IMR-90 (cell line): ENCODE measurements at regions not wholly inside any gene's neighbourhood (a gene's known extent, or its start where the extent isn't known, plus 50 kb on each side); places are given as distances from the start of the nearest gene placed in this dataset.

ENCODE experiments used
- ATAC-seq: fragments of 200-7000 bp; cut with Tn5 transposase; 2 replicates; pipeline ENCODE4 v1.9.1; 2020; ENCODE audit warnings: low read depth, mild to moderate bottlenecking, moderate library complexity
- BruUV-seq: library from RNA; stranded (reverse); fragments of 400-500 nt; replicated peaks from 2 replicates; lab custom pipeline; 2021; lab: Mats Ljungman, UMichigan
- CTCF ChIA-PET: fragments of 300-600 bp; formaldehyde crosslinking; extraction: SDS; loops from one replicate; lab custom pipeline; 2021; ENCODE audit warnings: antibody characterized with exemption; lab: Yijun Ruan, JAX
- POLR2A ChIA-PET: fragments of 300-600 bp; sonication (Branson Sonifier 250); formaldehyde crosslinking; loops from one replicate; lab custom pipeline; 2022; ENCODE audit warnings: antibody characterized with exemption; ENCODE audit not compliant: unreplicated experiment; lab: Charles Lee
- DNase-seq: peaks from one replicate; pipeline ENCODE4 v3.0.0; 2013
- H2AFZ ChIP-seq: replicated peaks from 2 replicates; pipeline ENCODE3; 2013; ENCODE audit warnings: low read length, mild to moderate bottlenecking; ENCODE audit not compliant: poor library complexity
- H2AK5ac ChIP-seq: 2 replicates; pipeline ENCODE4 v1.6.1; 2013; ENCODE audit warnings: low read depth, low read length, inconsistent platforms
- H2AK9ac ChIP-seq: replicated peaks from 2 replicates; pipeline ENCODE3; 2013; ENCODE audit warnings: mild to moderate bottlenecking, low read depth, low read length, moderate library complexity; ENCODE audit not compliant: poor library complexity
- H2BK120ac ChIP-seq: 2 replicates; pipeline ENCODE4 v1.6.1; 2013; ENCODE audit warnings: low read depth, low read length, inconsistent platforms
- H2BK15ac ChIP-seq: 3 replicates; pipeline ENCODE4 v1.6.1; 2013; ENCODE audit warnings: low read depth, low read length, inconsistent platforms
- H2BK20ac ChIP-seq: 2 replicates; pipeline ENCODE4 v1.6.1; 2013; ENCODE audit warnings: low read depth, mild to moderate bottlenecking, inconsistent platforms, low read length, moderate library complexity
- H2BK5ac ChIP-seq: 2 replicates; pipeline ENCODE4 v1.6.1; 2013; ENCODE audit warnings: mild to moderate bottlenecking, low read depth, low read length, inconsistent platforms; ENCODE audit not compliant: poor library complexity, severe bottlenecking
- H3K14ac ChIP-seq: replicated peaks from 2 replicates; pipeline ENCODE4 v1.6.1; 2013; ENCODE audit warnings: low read depth, low read length, inconsistent platforms
- H3K18ac ChIP-seq: 2 replicates; pipeline ENCODE4 v1.6.1; 2013; ENCODE audit warnings: low read depth, low read length, control low read depth
- H3K23ac ChIP-seq: 2 replicates; pipeline ENCODE4 v1.6.1; 2013; ENCODE audit warnings: low read depth, low read length, inconsistent platforms
- H3K27ac ChIP-seq: 2 replicates; pipeline ENCODE4 v1.5.1; 2013; ENCODE audit warnings: mild to moderate bottlenecking, control low read depth, low read length; ENCODE audit not compliant: insufficient read depth
- H3K27me3 ChIP-seq: 2 replicates; pipeline ENCODE4 v1.6.1; 2013; ENCODE audit warnings: low read length; ENCODE audit not compliant: control insufficient read depth, insufficient read depth
- H3K36me3 ChIP-seq: 2 replicates; pipeline ENCODE4 v1.6.1; 2013; ENCODE audit warnings: low read length, mixed read lengths; ENCODE audit not compliant: control insufficient read depth, insufficient read depth
- H3K4ac ChIP-seq: 2 replicates; pipeline ENCODE4 v1.6.1; 2013; ENCODE audit warnings: low read depth, low read length, inconsistent platforms
- H3K4me1 ChIP-seq: 2 replicates; pipeline ENCODE4 v1.6.1; 2013; ENCODE audit warnings: low read length, mixed read lengths; ENCODE audit not compliant: control insufficient read depth, insufficient read depth
- H3K4me2 ChIP-seq: 2 replicates; pipeline ENCODE4 v1.6.1; 2013; ENCODE audit warnings: low read depth, mild to moderate bottlenecking, control low read depth, low read length, moderate library complexity
- H3K4me3 ChIP-seq: 2 replicates; pipeline ENCODE4 v1.5.1; 2013; ENCODE audit warnings: low read depth, mild to moderate bottlenecking, control low read depth, low read length, moderate library complexity; ENCODE audit not compliant: insufficient read depth
- H3K56ac ChIP-seq: 2 replicates; pipeline ENCODE4 v1.6.1; 2013; ENCODE audit warnings: low read length, inconsistent platforms; ENCODE audit not compliant: insufficient read depth; ENCODE audit errors: extremely low read depth
- H3K79me1 ChIP-seq, 2 experiments: 2 replicates each; pipeline ENCODE4 v1.6.1; 2013; ENCODE audit warnings: low read length in 2 of 2, inconsistent platforms in 1 of 2, low read depth in 1 of 2
- H3K9ac ChIP-seq: 2 replicates; pipeline ENCODE4 v1.6.1; 2013; ENCODE audit warnings: low read depth, low read length, control low read depth
- H3K9me1 ChIP-seq: 2 replicates; pipeline ENCODE4 v1.6.1; 2013; ENCODE audit warnings: low read length, inconsistent platforms; ENCODE audit not compliant: insufficient read depth
- H3K9me3 ChIP-seq: 2 replicates; pipeline ENCODE4 v1.6.1; 2013; ENCODE audit warnings: low read length; ENCODE audit not compliant: control insufficient read depth, insufficient read depth
- H4K20me1 ChIP-seq: 2 replicates; pipeline ENCODE4 v1.6.1; 2013; ENCODE audit warnings: low read length, inconsistent platforms; ENCODE audit not compliant: insufficient read depth
- H4K5ac ChIP-seq: 2 replicates; pipeline ENCODE4 v1.6.1; 2013; ENCODE audit warnings: mild to moderate bottlenecking, low read depth, low read length, control low read depth
- H4K8ac ChIP-seq, 2 experiments: 2 replicates each; pipeline ENCODE4 v1.6.1; 2013; ENCODE audit warnings: low read depth in 2 of 2, low read length in 2 of 2, control low read depth in 1 of 2, inconsistent platforms in 1 of 2
- H4K91ac ChIP-seq: 2 replicates; pipeline ENCODE4 v1.6.1; 2013; ENCODE audit warnings: low read depth, low read length, inconsistent platforms; ENCODE audit not compliant: insufficient read depth
- BHLHE40 ChIP-seq: fragments of 150-350 bp; IDR thresholded peaks from 2 replicates; pipeline ENCODE4 v1.6.1; 2016; ENCODE audit warnings: mild to moderate bottlenecking, low read depth, low read length
- CEBPB ChIP-seq: IDR thresholded peaks from 2 replicates; pipeline ENCODE4 v1.6.1; 2012; ENCODE audit warnings: low read depth, low read length, improper control_type of control experiment
- CHD1 ChIP-seq: IDR thresholded peaks from 2 replicates; pipeline ENCODE4 v1.6.1; 2012; ENCODE audit warnings: low read depth, low read length, improper control_type of control experiment
- CTCF ChIP-seq: conservative IDR thresholded peaks from 2 replicates; pipeline ENCODE4 v1.5.1; 2012; ENCODE audit warnings: mild to moderate bottlenecking, low read depth, low read length, improper control_type of control experiment
- ELK1 ChIP-seq: fragments of 150-350 bp; IDR thresholded peaks from 2 replicates; pipeline ENCODE4 v1.6.1; 2016; ENCODE audit warnings: low read depth, mild to moderate bottlenecking, low read length, moderate library complexity, borderline replicate concordance
- FOS ChIP-seq: fragments of 150-350 bp; IDR thresholded peaks from 2 replicates; pipeline ENCODE4 v1.6.1; 2016; ENCODE audit warnings: low read depth, low read length
- MAFK ChIP-seq: IDR thresholded peaks from 2 replicates; pipeline ENCODE4 v1.6.1; 2012; ENCODE audit warnings: low read depth, low read length, improper control_type of control experiment
- MAZ ChIP-seq: IDR thresholded peaks from 2 replicates; pipeline ENCODE4 v1.6.1; 2012; ENCODE audit warnings: low read depth, mild to moderate bottlenecking, low read length, improper control_type of control experiment, moderate library complexity, borderline replicate concordance
- MXI1 ChIP-seq: IDR thresholded peaks from 2 replicates; pipeline ENCODE4 v1.6.1; 2012; ENCODE audit warnings: low read depth, mild to moderate bottlenecking, low read length, moderate library complexity, borderline replicate concordance
- NFE2L2 ChIP-seq: fragments of 150-350 bp; IDR thresholded peaks from 2 replicates; pipeline ENCODE4 v1.6.1; 2016; ENCODE audit warnings: low read depth, mild to moderate bottlenecking, low read length
- POLR2A ChIP-seq: IDR thresholded peaks from 2 replicates; pipeline ENCODE4 v1.6.1; 2012; ENCODE audit warnings: mild to moderate bottlenecking, low read depth, low read length
- RAD21 ChIP-seq: IDR thresholded peaks from 2 replicates; pipeline ENCODE4 v1.6.1; 2012; ENCODE audit warnings: low read length, improper control_type of control experiment
- RCOR1 ChIP-seq: IDR thresholded peaks from 2 replicates; pipeline ENCODE4 v1.6.1; 2012; ENCODE audit warnings: mild to moderate bottlenecking, low read length, improper control_type of control experiment; ENCODE audit not compliant: insufficient replicate concordance
- RFX5 ChIP-seq: IDR thresholded peaks from 2 replicates; pipeline ENCODE4 v1.8.0; 2012; ENCODE audit warnings: low read depth, mild to moderate bottlenecking, low read length, moderate library complexity
- SMC3 ChIP-seq: fragments of 150-350 bp; IDR thresholded peaks from 2 replicates; pipeline ENCODE4 v1.6.1; 2016; ENCODE audit warnings: low read depth, mild to moderate bottlenecking, antibody characterized with exemption, low read length, moderate library complexity
- USF2 ChIP-seq: fragments of 150-350 bp; IDR thresholded peaks from 2 replicates; pipeline ENCODE4 v1.6.1; 2017; ENCODE audit warnings: mild to moderate bottlenecking, antibody characterized with exemption, low read length, low read depth
- WGBS, 2 experiments: methylation state at CpG; one replicate each; pipeline versions ENCODE4 v1.1.5 to v1.1.7; 2013; ENCODE audit warnings: missing lambda C conversion rate in 2 of 2; ENCODE audit not compliant: insufficient read length in 1 of 2; ENCODE audit errors: extremely low coverage in 2 of 2; 5-methylcytosine and 5-hydroxymethylcytosine counted together
- dilution Hi-C: fragments of 300-500 bp; cut with HindIII; formaldehyde crosslinking; loops from one replicate; pipeline ENCODE4 v1.14.3; 2018; ENCODE audit warnings: low sequenced_read_pairs; ENCODE audit not compliant: unreplicated experiment
- in situ Hi-C: fragments of 300-500 bp; cut with MboI; formaldehyde crosslinking; loops from 3 replicates; pipeline ENCODE4 v1.14.3; 2019; ENCODE audit warnings: low sequenced_read_pairs, inconsistent platforms, mixed read lengths
- intact Hi-C: fragments of 100-400 bp; cut with micrococcal nuclease; formaldehyde crosslinking; loops from 2 replicates; pipeline ENCODE4 v1.10.0; 2022

DNA sequence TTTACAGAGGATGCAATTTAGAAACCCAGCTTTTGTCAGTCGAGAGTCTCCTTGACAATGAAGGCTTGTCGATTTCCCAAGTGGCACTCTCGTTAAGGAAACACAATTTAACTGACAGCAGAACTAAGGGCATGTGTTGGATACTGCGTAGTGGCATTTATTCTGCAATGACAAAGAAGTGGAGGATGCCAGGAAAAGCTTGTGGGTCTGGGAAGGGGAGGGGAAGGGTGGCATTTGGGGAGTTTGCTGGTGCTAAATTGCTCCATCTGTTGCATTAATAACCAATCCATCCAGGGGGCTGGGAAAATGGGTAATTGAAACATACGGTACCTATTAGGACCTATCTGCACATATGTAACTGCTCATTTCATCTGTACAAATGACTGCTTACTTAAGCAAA, 190.6 kb downstream of the NSG2 start:
- ChIA-PET POLR2A (no interaction called here), CTCF (no interaction called here)
- no peak overlapping the region for H3K56ac ChIP-seq
- TF ChIP-seq MAZ: no peak
- no peak for TF ChIP-seq MXI1
- no peak for TF ChIP-seq POLR2A
- TF ChIP-seq CEBPB: no peak
- no peak for TF ChIP-seq MAFK
- no peak for TF ChIP-seq RCOR1
- no peak for TF ChIP-seq RFX5
- TF ChIP-seq ELK1: no peak
- TF ChIP-seq SMC3: no peak
- no peak for TF ChIP-seq RAD21
- no peak for TF ChIP-seq BHLHE40
- no peak for TF ChIP-seq FOS
- TF ChIP-seq CTCF: no peak
- TF ChIP-seq USF2: no peak
- no peak for TF ChIP-seq NFE2L2
- no peak for TF ChIP-seq CHD1
- no peak overlapping the region for H4K5ac ChIP-seq
- no peak overlapping the region for H2AFZ ChIP-seq
- no TSS peak for BruUV-seq
- ATAC-seq: no peak
- H2AK5ac ChIP-seq: no peak overlapping the region
- no peak overlapping the region for H2AK9ac ChIP-seq
- H3K4me1 ChIP-seq: no peaks in the 10 kb centered on the region
- H3K4me2 ChIP-seq: no peak overlapping the region
- DNase-seq: no peak
- no peak overlapping the region for H2BK20ac ChIP-seq
- H3K27ac ChIP-seq: no peak overlapping the region
- in situ Hi-C loops (no loop called here), intact Hi-C loops (no loop called here), dilution Hi-C loops (no loop called here)
- H3K9ac ChIP-seq: no peak overlapping the region
- no peaks in the 10 kb centered on the region for H3K9me1 ChIP-seq
- no peaks in the 10 kb centered on the region for H3K27me3 ChIP-seq
- H3K36me3 ChIP-seq: no peaks in the 10 kb centered on the region
- no peak overlapping the region for H3K18ac ChIP-seq
- no peak overlapping the region for H3K14ac ChIP-seq
- no peaks in the 10 kb centered on the region for H4K20me1 ChIP-seq
- no peak overlapping the region for H4K91ac ChIP-seq
- no peak overlapping the region for H2BK5ac ChIP-seq
- peaks cover 23% of the 10 kb centered on the region for H3K9me3 ChIP-seq
- H3K79me1 ChIP-seq: no peaks in the 10 kb centered on the region
- WGBS, 2 experiments: 29% methylated on average over 3 of the region's 5 CpGs; no CpG with 5 or more reads in 1 of the 2 experiments
- no peak overlapping the region for H3K23ac ChIP-seq
- no peak overlapping the region for H2BK15ac ChIP-seq
- no peak overlapping the region for H3K4me3 ChIP-seq
- H2BK120ac ChIP-seq: no peak overlapping the region
- no peak overlapping the region for H4K8ac ChIP-seq
- H3K4ac ChIP-seq: no peak overlapping the region
